ENCODE measurements at regions not wholly inside any gene's neighbourhood (a gene's known extent, or its start where the extent isn't known, plus 50 kb on each side); places are given as distances from the start of the nearest gene placed in this dataset.

DNA sequence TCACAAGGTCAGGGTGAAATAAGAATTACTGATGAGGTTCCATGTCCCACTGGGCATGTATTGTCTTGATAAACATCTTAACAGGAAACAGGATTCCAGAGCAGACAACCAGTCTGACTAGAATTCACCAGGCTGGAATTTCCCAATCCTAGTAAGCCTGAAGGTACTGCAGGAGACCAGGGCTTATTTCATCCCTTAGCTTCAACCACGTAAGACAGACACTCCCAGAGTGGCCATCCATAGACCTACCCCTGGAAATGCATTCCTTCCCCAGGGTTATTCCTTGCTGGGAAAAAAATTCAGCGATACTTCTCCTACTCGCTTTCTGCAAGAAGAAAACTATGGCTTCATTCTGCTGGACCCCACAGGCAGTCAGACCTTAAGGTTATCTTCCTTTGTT is 785.4 kb downstream of the NR2F1-AS1 start:
- no peaks in the 10 kb centered on the region for H3K27me3 ChIP-seq
- in situ Hi-C loops (cut with MboI; ENCODE audit: low sequenced_read_pairs in 4 of 4) (no loop called here), intact Hi-C loops (cut with DNase I; ENCODE audit: low total_unique reads) (no loop called here)
- H3K9me3 ChIP-seq, result no peaks in the 10 kb centered on the region
- H3K27ac ChIP-seq, result no peak overlapping the region
- no peak overlapping the region for H3K4me3 ChIP-seq
- TF ChIP-seq POLR2A (IDR thresholded peaks at IDR 0.05), result no peak
- TF ChIP-seq, protein P1, sequence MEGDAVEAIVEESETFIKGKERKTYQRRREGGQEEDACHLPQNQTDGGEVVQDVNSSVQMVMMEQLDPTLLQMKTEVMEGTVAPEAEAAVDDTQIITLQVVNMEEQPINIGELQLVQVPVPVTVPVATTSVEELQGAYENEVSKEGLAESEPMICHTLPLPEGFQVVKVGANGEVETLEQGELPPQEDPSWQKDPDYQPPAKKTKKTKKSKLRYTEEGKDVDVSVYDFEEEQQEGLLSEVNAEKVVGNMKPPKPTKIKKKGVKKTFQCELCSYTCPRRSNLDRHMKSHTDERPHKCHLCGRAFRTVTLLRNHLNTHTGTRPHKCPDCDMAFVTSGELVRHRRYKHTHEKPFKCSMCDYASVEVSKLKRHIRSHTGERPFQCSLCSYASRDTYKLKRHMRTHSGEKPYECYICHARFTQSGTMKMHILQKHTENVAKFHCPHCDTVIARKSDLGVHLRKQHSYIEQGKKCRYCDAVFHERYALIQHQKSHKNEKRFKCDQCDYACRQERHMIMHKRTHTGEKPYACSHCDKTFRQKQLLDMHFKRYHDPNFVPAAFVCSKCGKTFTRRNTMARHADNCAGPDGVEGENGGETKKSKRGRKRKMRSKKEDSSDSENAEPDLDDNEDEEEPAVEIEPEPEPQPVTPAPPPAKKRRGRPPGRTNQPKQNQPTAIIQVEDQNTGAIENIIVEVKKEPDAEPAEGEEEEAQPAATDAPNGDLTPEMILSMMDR (IDR thresholded peaks at IDR 0.05 in 4 of 5, conservative IDR thresholded peaks at IDR 0.05 in 1 of 5), result no peak
- no peak for ATAC-seq
- DNase-seq, result no peak
- peaks cover 0 to 6% of the 10 kb centered on the region in 2 donors for H3K4me1 ChIP-seq
- H3K36me3 ChIP-seq, result no peaks in the 10 kb centered on the region

- Histone ChIP-seq H3K27ac (no peak overlapping the region), H3K4me3 (no peak overlapping the region), H3K36me3 (no peaks in the 10 kb centered on the region), H3K9me3 (no peaks in the 10 kb centered on the region), H3K4me1 (no peaks in the 10 kb centered on the region), H3K27me3 (no peaks in the 10 kb centered on the region)
- in situ Hi-C loops (cut with MboI; ENCODE audit: low sequenced_read_pairs in 4 of 4) (no loop called here), intact Hi-C loops (cut with DNase I; ENCODE audit: low total_unique reads) (no loop called here)
- ATAC-seq (no peak), DNase-seq (no peak)
- no peak for TF ChIP-seq POLR2A (IDR thresholded peaks at IDR 0.05)
- TF ChIP-seq, protein P1 (IDR thresholded peaks at IDR 0.05 in 4 of 5, conservative IDR thresholded peaks at IDR 0.05 in 1 of 5), result no peak
Measured at GRCh38 chr5:92780057-92780456, 801.0 kb downstream of the NR2F1-AS1 start.

GRCh38 chr5:92779536-92779935 is 801.5 kb downstream of the NR2F1-AS1 start:
- no peaks in the 10 kb centered on the region for H3K36me3 ChIP-seq
- TF ChIP-seq, protein P1 (IDR thresholded peaks at IDR 0.05 in 4 of 5, conservative IDR thresholded peaks at IDR 0.05 in 1 of 5), result no peak
- no peak for TF ChIP-seq POLR2A (IDR thresholded peaks at IDR 0.05)
- in situ Hi-C loops (cut with MboI; ENCODE audit: low sequenced_read_pairs in 4 of 4), result no loop called here

DNA sequence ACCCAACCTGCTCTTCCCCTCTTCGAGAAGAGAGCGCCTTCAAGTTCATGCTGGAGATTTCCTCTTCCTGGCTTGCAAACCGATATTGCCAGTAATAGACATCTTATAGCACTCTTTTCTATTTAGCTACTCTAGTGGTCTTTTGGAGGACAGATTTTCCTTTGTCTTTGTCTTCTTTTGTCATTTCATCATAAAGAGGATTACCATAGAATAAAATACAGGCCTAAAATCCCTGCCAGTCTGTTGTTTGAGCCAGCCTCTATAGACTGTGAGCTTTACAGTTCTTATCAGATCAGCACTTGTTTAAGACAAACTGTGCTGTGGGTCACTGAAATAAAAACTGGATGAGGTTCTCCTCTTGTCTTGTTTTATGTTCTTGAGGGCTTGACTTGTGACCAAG is 802.8 kb downstream of the NR2F1-AS1 start:
- H3K4me3 ChIP-seq, result no peak overlapping the region
- in situ Hi-C loops (cut with MboI; ENCODE audit: low sequenced_read_pairs in 4 of 4) (no loop called here), intact Hi-C loops (cut with DNase I; ENCODE audit: low total_unique reads) (no loop called here)
- H3K36me3 ChIP-seq, result no peaks in the 10 kb centered on the region
- DNase-seq (no peak), ATAC-seq (no peak)
- no peaks in the 10 kb centered on the region for H3K27me3 ChIP-seq
- TF ChIP-seq, protein P1 (IDR thresholded peaks at IDR 0.05 in 4 of 5, conservative IDR thresholded peaks at IDR 0.05 in 1 of 5), result no peak
- TF ChIP-seq POLR2A (IDR thresholded peaks at IDR 0.05), result no peak
- no peak overlapping the region for H3K27ac ChIP-seq
- H3K4me1 ChIP-seq, result no peaks in the 10 kb centered on the region
- no peaks in the 10 kb centered on the region for H3K9me3 ChIP-seq

More at GRCh38 chr5:92779536-92779935, 801.5 kb downstream of the NR2F1-AS1 start:
- H3K4me3 ChIP-seq, result no peak overlapping the region
- DNase-seq (no peak), ATAC-seq (no peak)
- no peaks in the 10 kb centered on the region for H3K4me1 ChIP-seq
- intact Hi-C loops (cut with DNase I; ENCODE audit: low total_unique reads), result no loop called here
- H3K27ac ChIP-seq, result no peak overlapping the region
- H3K9me3 ChIP-seq, result no peaks in the 10 kb centered on the region
- H3K27me3 ChIP-seq, result no peaks in the 10 kb centered on the region

DNA sequence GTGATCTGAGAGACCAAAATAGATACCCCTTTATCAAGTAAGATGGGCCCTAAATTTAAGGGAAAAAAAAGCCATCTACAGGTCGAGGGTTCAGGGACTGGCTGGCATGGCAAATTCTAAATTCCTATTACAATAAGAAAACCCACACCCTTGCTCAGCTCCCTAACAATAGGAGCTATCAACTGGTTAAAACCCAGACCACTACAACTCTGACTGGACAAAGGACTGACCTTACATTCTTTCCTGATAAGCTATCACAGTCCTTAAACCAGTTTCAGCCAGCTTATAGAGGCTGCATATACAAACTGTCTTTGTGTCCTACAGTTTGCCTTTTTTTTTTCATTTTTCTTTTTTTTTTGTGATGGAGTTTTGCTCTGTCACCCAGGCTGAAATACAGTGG is 803.6 kb downstream of the NR2F1-AS1 start:
- Histone ChIP-seq H3K27ac (no peak overlapping the region), H3K27me3 (no peaks in the 10 kb centered on the region), H3K4me1 (no peaks in the 10 kb centered on the region), H3K9me3 (no peaks in the 10 kb centered on the region), H3K36me3 (no peaks in the 10 kb centered on the region), H3K4me3 (no peak overlapping the region)
- in situ Hi-C loops (cut with MboI; ENCODE audit: low sequenced_read_pairs in 4 of 4), result no loop called here
- TF ChIP-seq POLR2A (IDR thresholded peaks at IDR 0.05), result no peak
- TF ChIP-seq, protein P1 (IDR thresholded peaks at IDR 0.05 in 4 of 5, conservative IDR thresholded peaks at IDR 0.05 in 1 of 5), result no peak
- DNase-seq (no peak), ATAC-seq (no peak)
- intact Hi-C loops (cut with DNase I; ENCODE audit: low total_unique reads), result no loop called here
